BJ (cell line): ENCODE measurements at regions not wholly inside any gene's neighbourhood (a gene's known extent, or its start where the extent isn't known, plus 50 kb on each side); places are given as distances from the start of the nearest gene placed in this dataset.

Experiments used
- CTCF ChIA-PET: fragments of 350-600 bp; formaldehyde crosslinking; extraction: SDS; loops from one replicate; lab custom pipeline; 2021; ENCODE audit warnings: antibody characterized with exemption, inconsistent platforms; lab: Yijun Ruan, JAX
- POLR2A ChIA-PET: fragments of 300-600 bp; sonication (Branson Sonifier 250); formaldehyde crosslinking; extraction: SDS; loops from one replicate; lab custom pipeline; 2021; ENCODE audit warnings: antibody characterized with exemption; lab: Charles Lee
- DNase-seq: peaks from one replicate; pipeline ENCODE4 v3.0.0-alpha.2; 2011; ENCODE audit warnings: low read depth
- H3K27me3 ChIP-seq: 2 replicates; pipeline ENCODE4 v1.6.0; 2011; ENCODE audit warnings: low read length; ENCODE audit not compliant: control insufficient read depth, insufficient read depth
- H3K36me3 ChIP-seq: 2 replicates; pipeline ENCODE4 v1.5.1; 2011; ENCODE audit warnings: low read length; ENCODE audit not compliant: control insufficient read depth, insufficient read depth
- H3K4me3 ChIP-seq: 2 replicates; pipeline ENCODE4 v1.5.1; 2011; ENCODE audit warnings: low read depth, mild to moderate bottlenecking, control low read depth, low read length
- TF ChIP-seq, protein P1 (sequence below): IDR thresholded peaks from 2 replicates; pipeline ENCODE4 v1.5.1; 2011; ENCODE audit warnings: low read depth, mild to moderate bottlenecking, control low read depth, inconsistent platforms, low read length, moderate library complexity; ENCODE audit not compliant: insufficient read depth

DNA sequence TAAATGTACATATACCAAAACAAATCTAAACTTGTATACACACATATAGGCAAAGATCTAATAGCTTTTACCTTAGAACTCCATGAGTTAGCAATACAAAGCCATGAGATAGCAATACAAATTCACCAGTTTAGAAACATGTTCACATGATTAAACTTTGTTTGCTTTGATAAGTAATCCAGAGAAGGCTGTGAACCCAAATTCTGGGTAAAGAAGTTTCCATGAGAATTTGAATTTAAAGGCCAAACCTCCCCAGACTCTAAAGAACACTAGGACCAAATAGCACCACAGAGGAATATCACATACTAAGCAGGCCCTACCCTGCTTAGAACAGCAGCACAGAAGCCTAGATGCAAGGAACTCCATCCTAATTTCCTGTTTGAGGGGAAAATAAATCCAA lies 83.7 kb upstream of the TP63 start:
- DNase-seq = no peak
- CTCF ChIA-PET = no interaction called here
- TF ChIP-seq, protein P1, sequence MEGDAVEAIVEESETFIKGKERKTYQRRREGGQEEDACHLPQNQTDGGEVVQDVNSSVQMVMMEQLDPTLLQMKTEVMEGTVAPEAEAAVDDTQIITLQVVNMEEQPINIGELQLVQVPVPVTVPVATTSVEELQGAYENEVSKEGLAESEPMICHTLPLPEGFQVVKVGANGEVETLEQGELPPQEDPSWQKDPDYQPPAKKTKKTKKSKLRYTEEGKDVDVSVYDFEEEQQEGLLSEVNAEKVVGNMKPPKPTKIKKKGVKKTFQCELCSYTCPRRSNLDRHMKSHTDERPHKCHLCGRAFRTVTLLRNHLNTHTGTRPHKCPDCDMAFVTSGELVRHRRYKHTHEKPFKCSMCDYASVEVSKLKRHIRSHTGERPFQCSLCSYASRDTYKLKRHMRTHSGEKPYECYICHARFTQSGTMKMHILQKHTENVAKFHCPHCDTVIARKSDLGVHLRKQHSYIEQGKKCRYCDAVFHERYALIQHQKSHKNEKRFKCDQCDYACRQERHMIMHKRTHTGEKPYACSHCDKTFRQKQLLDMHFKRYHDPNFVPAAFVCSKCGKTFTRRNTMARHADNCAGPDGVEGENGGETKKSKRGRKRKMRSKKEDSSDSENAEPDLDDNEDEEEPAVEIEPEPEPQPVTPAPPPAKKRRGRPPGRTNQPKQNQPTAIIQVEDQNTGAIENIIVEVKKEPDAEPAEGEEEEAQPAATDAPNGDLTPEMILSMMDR = no peak

DNA sequence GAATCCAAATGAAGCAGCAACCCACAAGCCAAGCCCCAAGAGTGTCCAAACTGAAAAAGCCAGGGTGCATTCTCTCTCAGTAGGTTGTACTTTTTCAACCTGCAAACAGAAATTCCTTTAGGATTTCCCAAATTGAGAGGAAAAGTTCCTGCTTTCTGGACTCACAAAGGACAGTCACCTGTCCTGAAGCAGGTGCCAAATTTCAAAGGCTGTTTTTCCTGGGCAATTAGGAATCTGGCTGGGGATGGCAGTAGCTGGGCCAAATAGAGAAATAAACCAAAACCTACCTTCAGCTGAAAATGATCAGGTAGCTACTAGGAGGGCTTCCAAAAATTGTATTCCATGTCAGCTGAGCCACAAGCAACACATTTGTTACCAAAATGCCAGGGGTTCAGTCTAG lies 83.1 kb upstream of the TP63 start:
- Histone ChIP-seq H3K27me3 (no peaks in the 10 kb centered on the region), H3K36me3 (no peaks in the 10 kb centered on the region), H3K4me3 (no peak overlapping the region)
- TF ChIP-seq, protein P1 = no peak
- DNase-seq = no peak
- POLR2A ChIA-PET = no interaction called here
- CTCF ChIA-PET = no interaction called here

More for the DNA sequence above, 83.7 kb upstream of the TP63 start:
- Histone ChIP-seq H3K36me3 (no peaks in the 10 kb centered on the region), H3K4me3 (no peak overlapping the region), H3K27me3 (no peaks in the 10 kb centered on the region)
- POLR2A ChIA-PET = no interaction called here

DNA sequence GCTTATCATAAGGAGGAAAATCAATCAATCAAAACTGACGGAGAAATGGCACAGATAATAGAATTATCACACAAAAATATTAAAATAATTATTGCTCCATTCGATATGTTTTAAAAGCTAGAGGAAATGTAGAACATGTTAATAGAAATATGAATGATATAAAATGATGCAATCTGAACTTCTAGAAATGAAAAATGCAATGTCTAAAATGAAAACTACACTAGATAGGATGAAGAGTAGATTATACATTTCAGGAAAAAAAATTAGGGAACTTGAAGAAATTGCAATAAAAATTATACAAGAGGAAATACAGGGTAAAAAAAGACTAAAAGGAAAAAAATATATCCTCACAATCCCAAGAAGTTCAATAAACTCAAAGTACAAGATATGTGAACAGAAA lies 80.2 kb upstream of the TP63 start:
- ChIA-PET POLR2A (no interaction called here), CTCF (interaction anchor here (0.8 kb wide), 1 partner anchor 8 kb away, joined by 3 read pairs; no protein-coding TSS in a partner anchor)
- H3K27me3 ChIP-seq = no peaks in the 10 kb centered on the region
- no peaks in the 10 kb centered on the region for H3K36me3 ChIP-seq
- H3K4me3 ChIP-seq = no peak overlapping the region
- DNase-seq = no peak
- TF ChIP-seq, protein P1 = no peak

DNA sequence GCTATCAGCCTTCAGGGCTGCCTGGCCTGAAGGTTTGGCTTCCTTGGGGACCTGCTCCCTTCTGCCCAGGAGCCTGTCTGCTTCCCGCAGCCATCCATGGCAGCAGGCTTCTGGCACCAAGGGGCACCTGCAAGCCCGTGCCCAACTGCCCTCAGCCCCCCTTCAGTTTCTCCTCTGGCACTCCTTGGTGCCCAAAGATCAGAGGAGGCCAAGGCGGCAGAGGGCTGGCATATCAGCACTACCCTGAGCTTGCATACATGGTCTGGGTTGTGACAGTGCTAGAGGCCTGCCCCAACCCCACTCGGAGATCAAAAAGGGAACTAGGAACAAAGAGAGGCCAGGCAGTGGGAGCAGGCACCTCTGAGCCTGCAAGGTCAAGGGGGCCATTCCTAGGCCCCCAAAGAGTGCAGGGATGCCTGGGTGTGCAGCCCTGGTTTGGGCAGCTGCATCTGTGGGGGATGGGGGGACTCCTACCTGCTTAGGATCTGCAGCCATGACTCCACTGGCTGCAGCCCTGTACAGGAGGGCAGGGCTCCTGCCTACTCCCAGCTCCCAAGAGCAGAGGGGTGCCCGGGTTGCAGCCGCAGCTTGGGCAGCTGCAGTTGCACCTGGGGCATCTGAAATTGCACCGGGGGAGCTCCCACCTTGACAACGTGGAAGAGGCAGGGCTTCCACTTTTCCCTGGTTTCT lies 76.2 kb upstream of the TP63 start:
- TF ChIP-seq, protein P1 = no peak
- POLR2A ChIA-PET = no interaction called here
- DNase-seq = no peak
- no peak overlapping the region for H3K4me3 ChIP-seq
- H3K27me3 ChIP-seq = no peaks in the 10 kb centered on the region
- CTCF ChIA-PET = no interaction called here
- no peaks in the 10 kb centered on the region for H3K36me3 ChIP-seq

DNA sequence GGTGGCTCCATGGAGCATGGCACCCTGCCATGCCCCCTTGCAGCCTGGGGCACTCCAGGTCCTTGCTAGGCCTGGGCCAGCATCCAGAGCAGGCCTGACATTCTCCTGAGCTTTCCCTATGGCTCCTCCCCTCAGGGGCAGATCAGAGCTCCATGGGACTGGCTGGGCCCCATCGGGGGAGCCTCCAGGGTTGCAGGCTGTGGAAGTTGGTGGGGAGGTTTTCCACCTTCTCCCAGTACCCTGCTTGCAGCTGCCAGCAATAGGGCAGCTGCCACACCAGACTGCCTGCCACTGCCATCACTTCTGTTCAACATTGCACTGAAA lies 75.7 kb upstream of the TP63 start:
- POLR2A ChIA-PET = no interaction called here
- H3K27me3 ChIP-seq = no peaks in the 10 kb centered on the region
- no peaks in the 10 kb centered on the region for H3K36me3 ChIP-seq
- DNase-seq = no peak
- CTCF ChIA-PET = no interaction called here
- H3K4me3 ChIP-seq = no peak overlapping the region
- TF ChIP-seq, protein P1 = no peak
